Upper lobe of left lung (tissue), 6 donors: ENCODE measurements at regions not wholly inside any gene's neighbourhood (a gene's known extent, or its start where the extent isn't known, plus 50 kb on each side); places are given as distances from the start of the nearest gene placed in this dataset.

Source experiments
- ATAC-seq, 2 donors: fragments of 200-7000 bp; cut with Tn5 transposase; one replicate each; pipeline ENCODE4 v1.9.1; 2022; ENCODE audit warnings: mild to moderate bottlenecking in 2 of 2, moderate library complexity in 2 of 2; ENCODE audit not compliant: low FRiP score in 2 of 2
- DNase-seq, 2 donors: peaks; one replicate each; pipeline ENCODE4 v3.0.0-alpha.2; 2019 to 2020
- H3K27ac ChIP-seq, 4 donors: fragments of 200-600 bp; sonication (generic); one replicate each; pipeline ENCODE4 v1.5.1; 2016 to 2019
- H3K27me3 ChIP-seq, 4 donors: fragments of 200-600 bp; sonication (generic); one replicate each; pipeline ENCODE4 v1.5.1; 2017 to 2019
- H3K36me3 ChIP-seq, 4 donors: fragments of 200-600 bp; sonication (generic); one replicate each; pipeline ENCODE4 v1.5.1; 2016 to 2019
- H3K4me1 ChIP-seq, 4 donors: fragments of 200-600 bp; sonication (generic); one replicate each; pipeline ENCODE4 v1.5.1; 2018 to 2019
- H3K4me3 ChIP-seq, 4 donors: fragments of 200-600 bp; sonication (generic); one replicate each; pipeline ENCODE4 v1.5.1; 2017 to 2019; ENCODE audit warnings: mild to moderate bottlenecking in 2 of 4, moderate library complexity in 1 of 4
- H3K9me3 ChIP-seq, 4 donors: fragments of 200-600 bp; sonication (generic); one replicate each; pipeline ENCODE4 v1.5.1; 2018 to 2019
- EP300 ChIP-seq, 4 donors: sonication (generic); formaldehyde crosslinking; IDR thresholded peaks; one replicate each; pipeline ENCODE4 v1.5.1; 2017; ENCODE audit warnings: antibody characterized with exemption in 4 of 4, control low read depth in 2 of 4
- POLR2A ChIP-seq, 4 donors: fragments of 450-650 bp; IDR thresholded peaks; one replicate each; pipeline ENCODE4 v1.5.1; 2016 to 2017; ENCODE audit warnings: antibody characterized with exemption in 4 of 4, mild to moderate bottlenecking in 2 of 4
- POLR2AphosphoS5 ChIP-seq, 2 donors: sonication (generic); formaldehyde crosslinking; IDR thresholded peaks; one replicate each; pipeline ENCODE4 v1.5.1; 2017; ENCODE audit warnings: antibody characterized with exemption in 2 of 2
- WGBS, 2 donors: methylation state at CpG; one replicate each; pipeline ENCODE4 v1.1.5; 2017 to 2018; 5-methylcytosine and 5-hydroxymethylcytosine counted together
- TF ChIP-seq, protein P1 (sequence below), 6 experiments: fragments of 450-650 bp in 4 of 6; fragments of 200-600 bp in 2 of 6; sonication (generic) in 2 of 6; IDR thresholded peaks; one replicate each; pipeline ENCODE4 v1.5.1; 2016 to 2019; ENCODE audit warnings: antibody characterized with exemption in 6 of 6
- donor health status: DM: no; HTN: no; CAD: no; lungs with moderate emphysema.
- donor health status: DM: no; HTN: yes; CAD: no; lungs with severe emphysema.

DNA sequence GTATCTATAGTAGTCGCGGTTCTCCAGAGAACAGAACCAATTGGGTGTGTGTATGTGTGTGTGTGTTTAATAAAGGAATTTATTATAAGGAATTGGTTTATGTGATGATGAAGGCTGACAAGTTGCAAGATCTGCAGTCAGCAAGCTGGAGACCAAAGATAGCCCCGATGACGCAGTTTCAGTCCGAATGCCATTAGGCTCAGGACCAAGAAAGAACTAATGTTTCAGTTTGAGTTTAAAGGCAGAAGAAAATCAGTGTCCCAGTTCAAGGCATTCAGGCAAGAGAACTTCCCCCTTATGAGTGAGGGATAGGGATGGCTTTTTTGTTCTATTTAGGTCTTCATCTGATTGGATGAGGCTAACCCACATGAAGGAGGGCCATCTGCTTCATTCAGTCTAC is 221.6 kb downstream of the HNMT start:
- DNase-seq (no peak), ATAC-seq (no peak)
- Histone ChIP-seq H3K4me3 (no peak overlapping the region), H3K27ac (no peak overlapping the region), H3K36me3 (no peaks in the 10 kb centered on the region), H3K27me3 (no peaks in the 10 kb centered on the region), H3K4me1 (no peaks in the 10 kb centered on the region), H3K9me3 (no peaks in the 10 kb centered on the region)
- TF ChIP-seq POLR2AphosphoS5 (IDR thresholded peaks at IDR 0.05) = no peak
- TF ChIP-seq EP300 (IDR thresholded peaks at IDR 0.05) = no peak
- TF ChIP-seq, protein P1, sequence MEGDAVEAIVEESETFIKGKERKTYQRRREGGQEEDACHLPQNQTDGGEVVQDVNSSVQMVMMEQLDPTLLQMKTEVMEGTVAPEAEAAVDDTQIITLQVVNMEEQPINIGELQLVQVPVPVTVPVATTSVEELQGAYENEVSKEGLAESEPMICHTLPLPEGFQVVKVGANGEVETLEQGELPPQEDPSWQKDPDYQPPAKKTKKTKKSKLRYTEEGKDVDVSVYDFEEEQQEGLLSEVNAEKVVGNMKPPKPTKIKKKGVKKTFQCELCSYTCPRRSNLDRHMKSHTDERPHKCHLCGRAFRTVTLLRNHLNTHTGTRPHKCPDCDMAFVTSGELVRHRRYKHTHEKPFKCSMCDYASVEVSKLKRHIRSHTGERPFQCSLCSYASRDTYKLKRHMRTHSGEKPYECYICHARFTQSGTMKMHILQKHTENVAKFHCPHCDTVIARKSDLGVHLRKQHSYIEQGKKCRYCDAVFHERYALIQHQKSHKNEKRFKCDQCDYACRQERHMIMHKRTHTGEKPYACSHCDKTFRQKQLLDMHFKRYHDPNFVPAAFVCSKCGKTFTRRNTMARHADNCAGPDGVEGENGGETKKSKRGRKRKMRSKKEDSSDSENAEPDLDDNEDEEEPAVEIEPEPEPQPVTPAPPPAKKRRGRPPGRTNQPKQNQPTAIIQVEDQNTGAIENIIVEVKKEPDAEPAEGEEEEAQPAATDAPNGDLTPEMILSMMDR (IDR thresholded peaks at IDR 0.05) = no peak
- TF ChIP-seq POLR2A (IDR thresholded peaks at IDR 0.05) = no peak
- WGBS, 2 donors = 93 to 98% methylated on average over 5 of the region's 5 CpGs

DNA sequence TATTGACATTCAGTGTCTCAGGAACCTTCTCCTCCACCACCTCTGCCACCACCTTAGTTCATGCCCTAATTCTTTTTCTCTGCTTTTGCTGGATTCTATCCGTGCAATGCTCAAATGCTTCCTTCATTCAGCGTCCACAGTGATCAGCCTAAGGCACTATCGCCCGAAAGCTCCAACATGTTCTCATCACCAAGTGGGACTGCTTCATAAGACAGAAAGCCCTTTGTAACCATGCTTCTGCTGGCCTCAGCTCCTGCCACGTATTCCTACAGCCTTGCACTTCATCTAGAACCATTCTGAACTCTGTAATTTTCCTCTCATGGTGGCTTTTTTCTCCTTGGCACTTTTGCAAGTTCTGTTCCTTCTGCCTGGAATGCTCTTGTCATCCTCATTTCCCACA is 222.9 kb downstream of the HNMT start:
- H3K4me1 ChIP-seq = no peaks in the 10 kb centered on the region
- WGBS, 2 donors = 88 to 92% methylated on average over 5 of the region's 5 CpGs

DNA sequence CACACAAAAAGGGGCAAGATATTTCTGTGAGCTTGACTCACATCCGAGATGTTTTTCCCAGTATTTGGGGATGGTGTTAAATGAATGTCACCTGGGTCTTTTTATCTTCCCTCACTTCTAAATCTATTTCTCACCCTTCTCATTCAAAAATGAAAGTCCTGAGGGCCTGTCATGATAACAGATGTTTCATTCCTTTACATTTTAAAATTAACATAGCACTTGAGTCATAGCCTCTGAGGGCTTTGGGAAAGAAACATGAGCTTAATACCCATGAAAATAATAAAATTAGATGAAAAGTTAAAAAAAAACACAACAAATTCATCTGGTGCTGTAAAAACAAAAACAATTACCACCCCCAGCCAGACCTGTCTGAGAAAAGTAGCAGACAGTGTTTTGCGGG is 226.7 kb downstream of the HNMT start:
- TF ChIP-seq EP300 (IDR thresholded peaks at IDR 0.05) (no peak), POLR2A (IDR thresholded peaks at IDR 0.05) (no peak), POLR2AphosphoS5 (IDR thresholded peaks at IDR 0.05) (no peak)
- TF ChIP-seq, protein P1 (IDR thresholded peaks at IDR 0.05) = no peak
- no peaks in the 10 kb centered on the region for H3K4me1 ChIP-seq
- no peak overlapping the region for H3K4me3 ChIP-seq
- 90 to 98% methylated on average over 2 of the region's 2 CpGs for WGBS, 2 donors
- no peak overlapping the region for H3K27ac ChIP-seq
- ATAC-seq (no peak), DNase-seq (no peak)
- H3K9me3 ChIP-seq = no peaks in the 10 kb centered on the region
- H3K27me3 ChIP-seq = no peaks in the 10 kb centered on the region
- H3K36me3 ChIP-seq = no peaks in the 10 kb centered on the region

More for the DNA sequence above, 222.9 kb downstream of the HNMT start:
- Histone ChIP-seq H3K36me3 (no peaks in the 10 kb centered on the region), H3K27ac (no peak overlapping the region), H3K9me3 (no peaks in the 10 kb centered on the region), H3K27me3 (no peaks in the 10 kb centered on the region), H3K4me3 (no peak overlapping the region)
- ATAC-seq (no peak), DNase-seq (no peak)
- TF ChIP-seq, protein P1 (IDR thresholded peaks at IDR 0.05) = no peak
- no peak for TF ChIP-seq POLR2AphosphoS5 (IDR thresholded peaks at IDR 0.05)

DNA sequence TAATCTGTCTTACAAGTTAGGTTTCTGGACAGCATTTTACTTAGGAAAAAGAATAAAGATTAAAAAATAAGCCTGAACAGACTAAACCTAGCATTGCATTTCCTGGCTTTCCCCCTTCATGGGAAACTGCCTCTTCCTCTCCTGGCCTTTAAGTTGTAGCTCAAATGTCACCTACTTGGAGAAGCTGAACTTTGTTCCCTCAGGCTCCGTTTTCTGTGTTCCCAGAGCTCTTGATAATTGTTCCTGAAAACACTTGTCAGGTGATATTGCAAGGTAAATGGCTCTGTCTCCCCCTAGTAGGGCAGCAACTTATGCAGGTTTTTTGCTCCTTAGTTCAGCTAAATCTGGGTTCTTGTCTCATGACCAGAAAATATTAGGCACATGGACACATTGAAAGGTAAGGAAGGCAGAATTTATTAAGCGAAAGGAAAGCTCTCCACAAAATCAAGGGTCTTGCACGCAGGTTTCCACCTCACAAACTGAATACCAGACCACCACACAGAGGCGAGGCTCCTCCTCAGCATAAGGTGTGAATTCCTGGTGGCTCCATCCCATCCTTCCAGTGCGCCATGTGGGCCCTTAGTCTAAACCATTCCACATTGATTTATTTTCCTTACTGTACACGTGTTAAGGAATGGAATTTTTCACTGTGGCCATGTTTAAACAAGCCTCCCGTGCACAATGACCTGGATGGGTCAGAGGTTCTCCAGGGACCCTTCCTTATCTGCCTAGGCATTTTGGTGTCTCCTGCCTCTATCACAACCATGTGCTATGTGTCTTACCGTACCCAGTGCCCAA is 229.3 kb downstream of the HNMT start:
- DNase-seq (no peak), ATAC-seq (no peak)
- no peaks in the 10 kb centered on the region for H3K9me3 ChIP-seq
- no peaks in the 10 kb centered on the region for H3K36me3 ChIP-seq
- no peaks in the 10 kb centered on the region for H3K27me3 ChIP-seq
- H3K27ac ChIP-seq = no peak overlapping the region
- 75 to 76% methylated on average over 8 of the region's 8 CpGs for WGBS, 2 donors
- TF ChIP-seq, protein P1 (IDR thresholded peaks at IDR 0.05) = no peak
- TF ChIP-seq POLR2AphosphoS5 (IDR thresholded peaks at IDR 0.05) (no peak), EP300 (IDR thresholded peaks at IDR 0.05) (no peak), POLR2A (IDR thresholded peaks at IDR 0.05) (no peak)
- no peak overlapping the region for H3K4me3 ChIP-seq
- no peaks in the 10 kb centered on the region for H3K4me1 ChIP-seq

DNA sequence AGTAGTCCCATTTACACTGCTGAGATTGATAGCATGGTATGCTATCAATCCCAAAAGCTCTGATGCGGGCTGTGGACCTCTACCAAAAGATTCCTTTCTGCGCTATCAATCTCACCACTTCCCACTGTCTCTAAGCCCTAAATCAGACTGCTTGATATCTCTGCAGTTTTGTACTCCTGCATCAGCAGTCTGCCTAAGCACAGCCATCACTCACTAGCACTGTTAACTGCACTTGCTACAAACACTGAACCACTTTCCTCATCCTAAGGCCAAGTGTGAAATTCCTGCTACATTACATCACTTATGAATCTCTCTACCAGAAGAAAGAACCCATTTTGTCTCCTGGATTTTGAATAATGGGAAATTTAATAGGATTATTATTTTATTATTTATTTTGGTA is 237.0 kb downstream of the HNMT start:
- ATAC-seq = no peak

More for the DNA sequence above, 237.0 kb downstream of the HNMT start:
- H3K27me3 ChIP-seq = no peaks in the 10 kb centered on the region
- no peak overlapping the region for H3K4me3 ChIP-seq
- 93 to 100% methylated on average over 2 of the region's 2 CpGs for WGBS, 2 donors
- TF ChIP-seq EP300 (IDR thresholded peaks at IDR 0.05) (no peak), POLR2A (IDR thresholded peaks at IDR 0.05) (no peak), POLR2AphosphoS5 (IDR thresholded peaks at IDR 0.05) (no peak)
- H3K27ac ChIP-seq = no peak overlapping the region
- H3K9me3 ChIP-seq = no peaks in the 10 kb centered on the region
- no peak for DNase-seq
- no peaks in the 10 kb centered on the region for H3K36me3 ChIP-seq
- H3K4me1 ChIP-seq = no peaks in the 10 kb centered on the region
